ENCODE measurements at regions not wholly inside any gene's neighbourhood (a gene's known extent, or its start where the extent isn't known, plus 50 kb on each side); places are given as distances from the start of the nearest gene placed in this dataset.

DNA sequence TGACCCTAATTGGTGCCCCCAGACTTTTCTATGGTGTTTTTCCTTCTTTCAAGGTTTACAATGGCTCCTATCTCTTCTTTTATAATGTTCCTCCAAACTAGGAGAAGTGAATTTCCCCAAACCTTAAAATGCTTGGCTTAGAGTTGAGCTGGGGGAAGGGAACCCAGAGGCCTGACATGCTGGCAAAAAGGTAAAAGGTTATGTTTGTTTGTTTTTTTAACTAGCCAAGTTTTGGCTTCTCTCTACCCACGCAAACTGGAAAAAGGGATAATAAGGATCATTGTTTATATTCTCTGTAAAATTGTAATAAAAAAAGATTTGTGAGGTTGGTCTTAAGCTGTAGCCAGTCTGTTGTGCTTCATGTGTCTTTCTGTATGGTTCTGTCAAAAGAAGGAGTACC lies 477.0 kb downstream of the IPMK start:
- no peak overlapping the region for H3K4me3 Mint-ChIP-seq
- H3K4me1 Mint-ChIP-seq = no peaks in the 10 kb centered on the region
- H3K36me3 Mint-ChIP-seq = no peaks in the 10 kb centered on the region
- ATAC-seq (ENCODE audit: low read depth in 2 of 2) (no peak), DNase-seq (no peak)
- peaks cover 0 to 16% (median 5%) of the 10 kb centered on the region in 7 donors for H3K9me3 Mint-ChIP-seq
- H3K27ac Mint-ChIP-seq = no peak overlapping the region
- no peaks in the 10 kb centered on the region for H3K27me3 Mint-ChIP-seq

DNA sequence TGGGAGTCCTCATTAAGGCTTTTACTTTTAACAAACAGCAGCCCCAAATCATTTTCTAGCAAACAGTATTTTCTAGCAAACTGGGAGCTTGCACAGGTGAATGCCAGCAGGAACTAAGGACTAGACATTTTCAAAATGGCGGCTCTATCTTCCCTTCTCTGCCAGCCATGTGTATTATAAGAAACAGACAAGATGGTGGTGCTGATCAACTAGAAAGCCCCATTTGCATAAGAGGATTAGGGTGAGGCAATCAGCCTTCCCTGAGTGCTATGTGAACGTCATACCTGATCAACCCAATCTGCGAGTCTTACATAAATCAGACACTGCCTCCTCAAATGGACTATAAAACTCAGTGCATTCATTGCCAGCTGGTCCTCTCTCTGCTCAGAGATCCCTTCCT lies 479.6 kb downstream of the IPMK start:
- ATAC-seq (ENCODE audit: low read depth in 2 of 2) (no peak), DNase-seq (no peak)
- H3K4me3 Mint-ChIP-seq = no peak overlapping the region
- H3K27ac Mint-ChIP-seq = no peak overlapping the region
- no peaks in the 10 kb centered on the region for H3K27me3 Mint-ChIP-seq
- no peaks in the 10 kb centered on the region for H3K4me1 Mint-ChIP-seq
- peaks cover 0 to 16% (median 6%) of the 10 kb centered on the region in 7 donors for H3K9me3 Mint-ChIP-seq
- no peaks in the 10 kb centered on the region for H3K36me3 Mint-ChIP-seq

DNA sequence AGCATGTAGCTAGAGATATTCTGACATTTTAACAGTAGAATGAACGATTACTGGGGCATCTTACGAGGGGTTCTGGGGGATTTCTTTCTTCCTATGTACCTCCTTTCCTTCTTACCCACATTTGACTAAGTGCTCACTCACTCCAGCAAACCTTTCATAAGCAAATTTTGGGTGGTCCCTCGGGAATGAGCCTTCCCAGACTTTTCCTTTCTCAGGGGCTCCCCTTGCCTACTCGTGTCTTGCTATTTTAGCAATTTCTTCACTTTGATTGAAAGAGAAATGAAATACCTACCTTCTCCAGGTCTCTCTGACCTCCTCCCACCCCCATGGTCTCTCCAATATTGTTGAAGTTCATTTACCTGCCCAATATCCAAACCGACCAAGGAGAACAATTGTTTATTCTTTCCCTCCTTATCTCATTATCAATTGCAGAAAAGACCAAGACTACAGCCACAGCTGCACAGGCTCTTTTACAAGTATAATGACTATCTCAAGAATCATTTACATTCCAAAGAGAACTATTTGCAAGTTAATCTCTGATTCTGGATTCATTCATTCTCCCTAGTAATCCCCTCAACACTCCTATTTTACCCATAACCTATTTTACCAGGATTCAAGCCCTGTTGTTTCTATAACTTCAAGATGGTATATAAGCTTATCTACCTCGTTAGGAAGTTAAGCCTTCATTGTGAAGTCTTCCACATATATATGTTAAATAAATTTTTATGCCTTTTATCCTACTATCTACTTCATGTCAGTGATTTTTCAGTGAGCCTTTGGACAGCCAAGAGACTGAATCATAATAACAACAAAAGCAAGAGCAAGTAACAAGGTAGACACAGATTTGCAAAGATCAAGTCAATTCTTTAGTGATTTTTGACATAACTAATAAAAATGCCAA lies 480.6 kb downstream of the IPMK start:
- Mint-ChIP-seq H3K4me1 (no peaks in the 10 kb centered on the region), H3K36me3 (no peaks in the 10 kb centered on the region), H3K27ac (no peak overlapping the region), H3K9me3 (peaks cover 0 to 16% (median 8%) of the 10 kb centered on the region in 7 donors), H3K27me3 (no peaks in the 10 kb centered on the region), H3K4me3 (peak overlapping the region in 1 of 8 donors; percentile 23)
- DNase-seq = no peak
- no peak for ATAC-seq (ENCODE audit: low read depth in 2 of 2)

DNA sequence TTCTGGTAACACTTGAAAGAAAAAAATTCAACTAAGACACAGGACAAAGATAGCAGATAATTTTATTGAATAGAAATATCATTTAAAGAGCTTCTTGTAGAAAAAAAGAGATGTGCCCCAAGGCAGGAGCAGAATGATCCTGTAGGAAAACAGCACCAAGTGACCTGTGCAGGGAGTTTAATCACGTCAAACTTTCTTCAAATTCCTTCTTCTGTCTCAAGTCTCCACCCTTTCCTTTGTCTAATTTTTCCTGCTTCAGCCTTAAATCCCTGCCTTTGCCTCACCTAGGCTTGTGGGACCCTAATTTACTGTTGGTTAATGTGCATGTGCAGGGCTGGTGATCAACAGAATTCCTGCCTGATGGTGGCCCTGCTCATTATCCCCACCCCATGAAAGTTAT lies 481.4 kb downstream of the IPMK start:
- no peak for ATAC-seq (ENCODE audit: low read depth in 2 of 2)
- Mint-ChIP-seq H3K27ac (no peak overlapping the region), H3K9me3 (peaks cover 4 to 14% (median 8%) of the 10 kb centered on the region in 7 donors), H3K4me1 (no peaks in the 10 kb centered on the region), H3K4me3 (no peak overlapping the region), H3K36me3 (no peaks in the 10 kb centered on the region), H3K27me3 (no peaks in the 10 kb centered on the region)
- DNase-seq = no peak

DNA sequence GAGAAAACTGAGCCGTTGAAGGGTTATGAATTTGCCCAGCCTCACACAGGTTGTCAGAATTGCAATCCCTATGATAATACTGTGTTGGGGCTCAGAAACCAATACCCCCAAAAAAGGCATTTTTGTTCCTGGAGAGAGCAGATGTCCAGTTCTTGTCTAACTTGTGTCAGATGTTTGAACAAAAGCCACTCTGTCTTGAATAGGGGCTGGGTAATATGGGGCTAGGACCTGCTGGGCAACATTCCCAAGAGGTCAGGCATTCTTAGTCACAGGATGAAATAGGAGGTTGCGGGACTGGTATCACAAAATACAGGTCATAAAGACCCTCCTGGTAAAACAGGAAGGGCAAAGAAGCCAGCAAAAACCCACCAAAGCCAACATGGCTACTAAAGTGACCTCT lies 482.1 kb downstream of the IPMK start:
- DNase-seq (no peak), ATAC-seq (ENCODE audit: low read depth in 2 of 2) (no peak)
- Mint-ChIP-seq H3K27ac (no peak overlapping the region), H3K27me3 (no peaks in the 10 kb centered on the region), H3K4me1 (no peaks in the 10 kb centered on the region), H3K36me3 (no peaks in the 10 kb centered on the region), H3K4me3 (no peak overlapping the region), H3K9me3 (peaks cover 4 to 14% (median 7%) of the 10 kb centered on the region in 7 donors)

DNA sequence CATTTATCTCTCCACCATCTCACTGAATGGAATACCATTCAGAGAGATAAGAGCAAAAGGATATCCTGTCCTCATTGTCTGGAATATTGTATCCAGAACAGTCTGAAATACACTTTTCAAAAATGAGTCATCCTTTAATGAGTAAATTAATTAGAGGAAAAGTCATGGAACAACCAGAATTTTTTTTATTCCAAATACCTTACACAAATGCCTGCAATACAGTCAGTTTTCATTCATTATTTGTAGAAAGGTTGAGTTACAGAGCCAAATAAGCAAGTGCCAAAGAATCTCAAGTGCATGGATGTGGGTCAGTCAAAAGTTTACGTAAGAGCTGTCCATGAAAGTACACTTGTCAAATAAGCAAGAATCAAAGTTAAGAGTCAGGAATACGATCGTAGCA lies 482.6 kb downstream of the IPMK start:
- Mint-ChIP-seq H3K4me1 (no peaks in the 10 kb centered on the region), H3K9me3 (peaks cover 5 to 17% (median 8%) of the 10 kb centered on the region in 7 donors), H3K4me3 (no peak overlapping the region), H3K27me3 (no peaks in the 10 kb centered on the region), H3K27ac (no peak overlapping the region), H3K36me3 (no peaks in the 10 kb centered on the region)
- DNase-seq (no peak), ATAC-seq (ENCODE audit: low read depth in 2 of 2) (no peak)

DNA sequence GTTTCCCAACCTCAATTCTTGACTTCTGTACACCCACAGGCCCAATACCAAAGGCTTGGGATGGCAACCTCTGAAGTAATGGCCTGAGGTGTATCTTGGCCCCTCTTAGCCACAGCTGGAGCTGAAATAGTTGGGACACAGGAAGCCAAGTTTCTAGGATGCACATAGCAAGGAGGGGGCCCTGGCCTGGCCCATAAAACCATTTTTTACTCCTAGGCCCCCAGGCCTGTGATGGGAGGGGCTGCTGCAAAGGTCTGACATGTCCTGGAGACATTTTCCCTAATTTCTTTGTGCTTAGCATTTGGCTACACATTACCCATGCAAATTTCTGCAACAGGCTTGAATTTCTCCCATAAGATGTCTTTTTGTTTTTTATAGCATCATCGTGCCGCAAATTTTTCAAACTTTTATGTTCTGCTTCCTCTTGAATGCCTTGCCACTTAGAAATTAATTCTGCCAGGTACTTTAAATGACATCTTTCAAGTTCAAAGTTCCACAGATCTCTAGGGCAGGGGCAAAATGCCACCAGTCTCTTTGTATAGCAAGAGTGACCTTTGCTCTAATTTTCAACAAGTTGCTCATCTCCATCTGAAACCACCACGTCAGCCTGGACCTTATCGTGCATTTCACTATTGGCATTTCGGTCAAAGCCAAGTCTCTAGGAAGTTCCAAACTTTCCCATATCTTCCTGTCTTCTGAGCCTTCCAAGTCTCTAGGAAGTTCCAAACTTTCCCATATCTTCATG lies 490.8 kb downstream of the IPMK start:
- Mint-ChIP-seq H3K4me1 (no peaks in the 10 kb centered on the region), H3K36me3 (no peaks in the 10 kb centered on the region), H3K4me3 (no peak overlapping the region), H3K9me3 (peaks cover 6 to 17% (median 10%) of the 10 kb centered on the region in 7 donors), H3K27me3 (no peaks in the 10 kb centered on the region), H3K27ac (no peak overlapping the region)
- ATAC-seq (ENCODE audit: low read depth in 2 of 2) (no peak), DNase-seq (no peak)

DNA sequence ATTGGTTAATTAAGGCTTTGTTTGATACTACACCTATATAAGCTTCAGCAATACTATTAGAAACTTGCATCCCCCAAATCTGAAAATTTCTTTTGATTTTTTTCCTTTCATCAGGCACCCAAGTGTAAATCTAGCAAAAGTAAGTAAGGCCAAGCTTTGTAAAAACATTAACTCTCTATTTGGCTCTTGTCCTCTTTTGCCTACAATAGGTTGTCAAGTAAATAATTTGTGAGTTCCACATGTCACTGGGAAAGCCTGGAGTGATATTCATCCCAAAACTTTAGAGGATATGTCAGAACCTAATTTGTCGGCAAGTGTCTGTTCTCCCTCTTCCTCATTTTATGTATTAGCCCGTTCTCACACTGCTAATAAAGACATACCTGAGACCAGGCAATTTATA lies 492.4 kb downstream of the IPMK start:
- Mint-ChIP-seq H3K9me3 (peaks cover 5 to 20% (median 7%) of the 10 kb centered on the region in 7 donors), H3K27ac (no peak overlapping the region)

DNA sequence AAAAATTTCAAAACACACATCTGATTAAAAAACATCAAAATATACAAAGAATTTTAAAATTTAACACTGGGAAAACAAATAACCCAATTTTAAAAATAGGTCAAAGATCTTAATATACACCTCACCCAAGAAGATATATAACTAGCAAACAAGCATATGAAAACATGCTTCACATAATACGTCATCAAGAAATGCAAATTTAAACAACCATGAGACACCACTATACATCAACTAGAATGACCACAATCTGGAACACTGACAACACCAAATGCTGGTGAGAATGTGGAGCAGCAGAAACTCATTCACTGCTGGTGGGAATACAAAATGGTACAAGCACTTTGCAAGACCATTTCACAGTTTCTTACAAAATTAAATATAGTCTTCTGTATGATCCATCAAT lies 498.4 kb downstream of the IPMK start:
- Mint-ChIP-seq H3K9me3 (peaks cover 0 to 27% (median 5%) of the 10 kb centered on the region in 7 donors), H3K27me3 (no peaks in the 10 kb centered on the region)
- no peak for ATAC-seq (ENCODE audit: low read depth in 2 of 2)

More for the DNA sequence above, 492.4 kb downstream of the IPMK start:
- no peaks in the 10 kb centered on the region for H3K4me1 Mint-ChIP-seq
- no peak for DNase-seq
- ATAC-seq (ENCODE audit: low read depth in 2 of 2) = no peak
- H3K27me3 Mint-ChIP-seq = no peaks in the 10 kb centered on the region
- no peak overlapping the region for H3K4me3 Mint-ChIP-seq
- no peaks in the 10 kb centered on the region for H3K36me3 Mint-ChIP-seq

DNA sequence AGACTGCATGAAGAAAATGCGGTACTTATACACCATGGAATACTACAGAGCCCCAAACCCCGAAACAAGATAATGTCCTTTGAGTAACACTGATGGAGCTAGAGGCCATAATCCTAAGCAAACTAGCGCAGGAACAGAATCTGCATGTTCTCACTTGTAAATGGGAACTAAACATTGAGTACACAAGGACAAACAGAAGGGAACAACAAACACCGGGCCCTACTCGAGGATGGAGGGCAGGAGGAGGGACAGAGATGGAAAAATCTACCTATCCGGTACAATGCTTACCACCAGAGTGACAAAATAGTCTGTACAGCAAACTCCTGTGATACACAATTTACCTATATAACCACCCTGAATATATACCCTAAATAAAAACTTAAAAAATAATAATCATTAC lies 507.9 kb downstream of the IPMK start:
- no peak for ATAC-seq (ENCODE audit: low read depth in 2 of 2)

More for the DNA sequence above, 498.4 kb downstream of the IPMK start:
- DNase-seq = no peak
- no peaks in the 10 kb centered on the region for H3K4me1 Mint-ChIP-seq
- H3K36me3 Mint-ChIP-seq = no peaks in the 10 kb centered on the region
- no peak overlapping the region for H3K4me3 Mint-ChIP-seq
- H3K27ac Mint-ChIP-seq = no peak overlapping the region

DNA sequence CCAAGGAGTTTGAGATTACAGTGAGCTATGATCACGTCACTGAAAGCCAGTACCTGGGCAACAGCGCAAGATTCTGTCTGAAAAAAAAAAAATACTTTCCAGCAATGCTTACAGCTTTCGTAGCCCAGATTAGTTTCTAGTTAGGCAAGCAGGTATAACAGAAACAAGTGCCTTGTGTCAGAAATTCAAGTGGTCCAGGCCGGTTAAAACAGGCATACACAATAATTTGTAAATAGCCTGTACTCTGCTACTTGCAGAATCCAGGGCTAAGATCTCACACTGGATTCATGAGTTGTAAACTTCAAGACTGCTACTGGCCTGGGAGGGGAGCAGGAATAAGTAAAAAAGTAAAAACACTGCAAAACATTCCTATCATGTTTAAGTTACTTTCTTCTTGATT lies 512.9 kb downstream of the IPMK start:
- DNase-seq (no peak), ATAC-seq (ENCODE audit: low read depth in 2 of 2) (no peak)
- no peaks in the 10 kb centered on the region for H3K36me3 Mint-ChIP-seq
- H3K4me1 Mint-ChIP-seq = no peaks in the 10 kb centered on the region
- H3K9me3 Mint-ChIP-seq = peaks cover 3 to 10% (median 6%) of the 10 kb centered on the region in 7 donors
- no peaks in the 10 kb centered on the region for H3K27me3 Mint-ChIP-seq
- no peak overlapping the region for H3K4me3 Mint-ChIP-seq
- H3K27ac Mint-ChIP-seq = no peak overlapping the region

More for the DNA sequence above, 507.9 kb downstream of the IPMK start:
- Mint-ChIP-seq H3K4me3 (no peak overlapping the region), H3K36me3 (no peaks in the 10 kb centered on the region), H3K4me1 (no peaks in the 10 kb centered on the region), H3K27ac (no peak overlapping the region), H3K27me3 (no peaks in the 10 kb centered on the region), H3K9me3 (peaks cover 0 to 5% (median 0%) of the 10 kb centered on the region in 7 donors)
- no peak for DNase-seq

DNA sequence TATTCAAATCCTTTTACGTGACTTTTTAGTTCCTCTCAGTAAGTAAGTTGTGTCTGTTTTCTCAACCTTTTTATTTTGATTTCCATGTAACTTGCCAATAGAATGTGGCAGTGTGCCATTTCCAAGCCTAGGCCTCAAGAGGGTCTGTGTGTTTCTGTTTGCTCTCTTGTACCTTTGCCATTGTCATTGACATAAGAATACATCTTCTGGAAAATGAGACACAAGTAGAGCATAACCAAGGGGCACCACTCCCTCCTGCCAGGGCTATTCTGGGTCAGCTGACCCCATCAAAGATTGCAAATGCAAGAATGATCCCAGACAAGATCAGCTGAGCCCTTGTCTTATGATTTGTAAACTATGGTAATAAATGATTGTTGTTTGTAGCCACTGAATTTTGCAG lies 524.0 kb downstream of the IPMK start:
- H3K4me1 Mint-ChIP-seq = no peaks in the 10 kb centered on the region
- H3K27me3 Mint-ChIP-seq = no peaks in the 10 kb centered on the region
- H3K4me3 Mint-ChIP-seq = no peak overlapping the region
- H3K9me3 Mint-ChIP-seq = peaks cover 0 to 15% (median 3%) of the 10 kb centered on the region in 7 donors
- H3K36me3 Mint-ChIP-seq = no peaks in the 10 kb centered on the region
- no peak for ATAC-seq (ENCODE audit: low read depth in 2 of 2)
- H3K27ac Mint-ChIP-seq = no peak overlapping the region
- no peak for DNase-seq

DNA sequence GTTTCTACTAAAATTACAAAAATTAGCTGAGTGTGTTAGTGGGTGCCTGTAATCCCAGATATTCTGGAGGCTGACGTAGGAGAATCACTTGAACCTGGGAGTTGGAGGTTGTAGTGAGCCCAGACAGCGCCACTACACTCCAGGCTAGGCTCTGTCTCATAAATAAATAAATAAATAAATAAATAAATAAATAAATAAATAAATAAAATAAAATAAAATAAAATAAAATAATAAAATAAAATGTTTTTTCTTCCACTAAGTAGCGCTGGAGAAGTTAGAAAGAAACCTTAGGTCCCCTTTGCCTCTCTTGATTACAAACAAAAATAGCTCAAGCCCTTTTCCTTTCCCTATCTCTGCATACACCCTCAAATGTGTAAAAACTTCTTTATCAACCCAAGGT lies 525.9 kb downstream of the IPMK start:
- no peak for DNase-seq
- H3K9me3 Mint-ChIP-seq = peaks cover 0 to 8% (median 2%) of the 10 kb centered on the region in 7 donors
- H3K4me1 Mint-ChIP-seq = no peaks in the 10 kb centered on the region
- ATAC-seq (ENCODE audit: low read depth in 2 of 2) = no peak
- no peak overlapping the region for H3K4me3 Mint-ChIP-seq
- H3K27me3 Mint-ChIP-seq = no peaks in the 10 kb centered on the region
- no peak overlapping the region for H3K27ac Mint-ChIP-seq
- H3K36me3 Mint-ChIP-seq = no peaks in the 10 kb centered on the region

DNA sequence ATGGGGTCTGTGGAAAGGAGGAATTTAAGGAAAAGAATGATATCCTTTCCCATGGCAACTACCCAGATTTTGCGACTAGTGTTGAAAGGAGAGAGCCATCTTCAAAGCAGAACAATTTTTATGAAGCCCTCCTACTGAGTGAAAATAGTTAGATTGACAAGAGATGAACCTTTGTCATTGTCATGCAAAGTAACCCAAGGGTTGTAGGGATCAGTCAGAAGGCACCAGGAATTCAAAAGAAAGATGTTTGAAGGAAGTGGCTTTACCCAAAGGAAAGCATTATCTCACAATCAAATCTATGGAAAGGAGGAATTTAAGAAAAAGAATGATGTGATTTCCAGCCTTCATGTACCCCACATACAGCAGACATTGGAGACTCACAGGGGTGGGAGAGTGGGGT lies 544.4 kb downstream of the IPMK start:
- DNase-seq = no peak
- Mint-ChIP-seq H3K9me3 (peaks cover 0 to 16% (median 5%) of the 10 kb centered on the region in 7 donors), H3K27ac (no peak overlapping the region), H3K27me3 (no peaks in the 10 kb centered on the region), H3K36me3 (no peaks in the 10 kb centered on the region), H3K4me3 (no peak overlapping the region), H3K4me1 (no peaks in the 10 kb centered on the region)
- ATAC-seq (ENCODE audit: low read depth in 2 of 2) = no peak

All from naive B cell (primary cell).